ENCODE measurements at regions not wholly inside any gene's neighbourhood (a gene's known extent, or its start where the extent isn't known, plus 50 kb on each side); places are given as distances from the start of the nearest gene placed in this dataset.

DNA sequence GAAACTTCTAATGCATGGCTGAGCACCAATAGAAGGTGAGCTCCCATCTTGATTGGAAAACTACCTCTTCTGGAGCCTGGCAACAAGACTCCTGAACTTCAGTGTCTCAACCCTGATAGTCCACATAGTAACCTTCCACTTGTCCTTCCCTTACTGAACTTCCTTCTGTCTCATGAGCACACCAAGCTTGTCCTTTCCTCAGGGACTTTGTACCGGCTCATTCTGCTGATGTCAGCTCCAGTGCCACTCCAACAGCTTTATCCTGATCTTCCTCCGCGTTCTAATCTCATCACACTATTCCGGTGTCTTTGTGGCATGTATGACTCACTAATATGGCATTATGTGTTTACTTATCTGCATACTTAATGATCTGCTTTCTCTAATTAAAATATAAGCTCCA is 862.0 kb upstream of the ID2 start:
- FAIRE-seq (no peak), DNase-seq (ENCODE audit: insufficient read length, low spot score) (no peak)

DNA sequence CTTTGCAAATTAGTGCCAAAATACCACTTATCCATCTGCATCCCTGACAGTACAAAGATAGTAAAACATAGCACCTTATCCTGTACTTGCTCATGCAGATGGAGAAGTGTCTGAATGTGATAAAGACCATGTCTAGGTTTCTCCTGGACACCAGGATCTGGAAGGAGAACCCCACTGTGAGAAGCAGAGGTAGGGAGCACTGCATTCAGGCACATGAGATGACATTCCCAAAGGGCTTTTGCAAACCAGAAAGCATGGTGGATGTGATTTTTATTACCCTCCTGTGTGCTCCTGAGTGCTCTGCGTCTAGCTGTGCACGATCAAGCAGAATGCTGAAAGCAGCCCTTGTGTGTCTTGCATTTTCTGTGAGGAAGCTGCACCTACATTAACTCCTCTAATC is 857.6 kb upstream of the ID2 start:
- no peak for FAIRE-seq

GRCh38 chr2:7825591-7826312 is 856.1 kb upstream of the ID2 start:
- no peak for DNase-seq (ENCODE audit: insufficient read length, low spot score)
- FAIRE-seq = no peak

More for the DNA sequence above, 857.6 kb upstream of the ID2 start:
- no peak for DNase-seq (ENCODE audit: insufficient read length, low spot score)

- DNase-seq (ENCODE audit: insufficient read length, low spot score) = no peak
Observed at GRCh38 chr2:7826656-7827055, 855.2 kb upstream of the ID2 start.

DNA sequence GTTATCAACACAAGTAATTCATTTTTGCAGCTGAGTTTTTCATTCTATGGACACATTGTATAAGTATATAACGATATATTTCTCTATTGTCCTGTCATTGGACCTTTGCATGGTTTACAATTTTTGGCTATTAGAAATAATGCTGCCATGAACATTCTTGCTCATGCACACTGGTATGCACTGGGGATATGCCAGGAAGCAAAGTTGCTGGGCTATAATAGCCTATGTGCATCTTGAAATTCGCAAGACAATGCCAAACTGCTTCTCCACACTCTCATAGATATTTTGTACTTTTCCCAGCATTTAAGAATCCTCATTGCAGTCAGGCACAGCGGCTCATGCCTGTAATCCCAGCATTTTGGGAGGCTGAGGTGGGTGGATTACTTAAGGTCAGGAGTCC is 852.6 kb upstream of the ID2 start:
- no peak for FAIRE-seq
- DNase-seq (ENCODE audit: insufficient read length, low spot score) = no peak

More at GRCh38 chr2:7826656-7827055, 855.2 kb upstream of the ID2 start:
- FAIRE-seq = no peak

- FAIRE-seq (no peak), DNase-seq (ENCODE audit: insufficient read length, low spot score) (no peak)
Observed at GRCh38 chr2:7830616-7831015, 851.2 kb upstream of the ID2 start.

- DNase-seq (ENCODE audit: insufficient read length, low spot score) (no peak), FAIRE-seq (no peak)
Observed at GRCh38 chr2:7835151-7835550, 846.7 kb upstream of the ID2 start.

GRCh38 chr2:7835693-7836680 is 845.9 kb upstream of the ID2 start:
- FAIRE-seq = peak; percentile 48
- peak; percentile 27 for DNase-seq (ENCODE audit: insufficient read length, low spot score)

- no peak for FAIRE-seq
- no peak for DNase-seq (ENCODE audit: insufficient read length, low spot score)
Observed at GRCh38 chr2:7837237-7837760, 844.6 kb upstream of the ID2 start.

DNA sequence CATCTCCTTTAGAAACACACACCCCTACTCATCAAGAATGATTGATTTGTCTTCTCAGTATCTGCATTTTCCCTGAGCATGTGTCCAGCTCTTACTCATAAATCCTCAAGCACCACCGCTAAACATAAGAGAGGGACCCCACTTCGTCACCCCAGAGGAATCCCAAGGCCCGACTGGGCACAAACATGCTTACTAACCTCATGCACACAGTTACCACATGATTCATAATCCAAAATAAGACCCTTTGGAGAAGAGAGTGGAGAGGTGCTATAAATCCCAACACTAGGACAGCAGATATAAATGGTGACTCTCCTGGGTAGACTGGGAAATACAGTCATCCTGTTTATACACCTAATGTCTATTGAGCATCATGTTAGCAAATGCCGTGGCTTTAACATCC is 843.2 kb upstream of the ID2 start:
- DNase-seq (ENCODE audit: insufficient read length, low spot score) (no peak), FAIRE-seq (no peak)

- no peak for DNase-seq (ENCODE audit: insufficient read length, low spot score)
- no peak for FAIRE-seq
Observed at GRCh38 chr2:7840651-7841380, 841.0 kb upstream of the ID2 start.

DNA sequence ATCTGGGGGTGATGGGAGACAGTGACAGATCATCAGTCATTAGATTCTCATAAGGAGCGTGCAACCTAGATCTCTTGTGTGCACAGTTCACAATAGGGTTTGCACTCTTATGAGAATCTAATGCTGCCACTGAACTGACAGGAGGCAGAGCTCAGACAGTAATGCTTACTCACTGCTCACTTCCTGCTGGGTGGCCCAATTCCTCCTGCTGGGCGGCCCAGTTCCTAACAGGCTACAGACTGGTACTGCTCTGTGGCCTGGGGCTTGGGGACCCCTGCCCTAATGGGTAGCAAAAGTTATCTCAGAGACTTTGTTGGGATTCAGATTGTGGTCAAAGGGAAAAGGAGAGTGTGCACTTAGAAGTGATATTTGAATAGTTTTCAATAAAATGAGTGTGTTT is 840.1 kb upstream of the ID2 start:
- DNase-seq (ENCODE audit: insufficient read length, low spot score) = no peak
- no peak for FAIRE-seq

GRCh38 chr2:7844414-7844965 is 837.4 kb upstream of the ID2 start:
- FAIRE-seq = no peak
- no peak for DNase-seq (ENCODE audit: insufficient read length, low spot score)

DNA sequence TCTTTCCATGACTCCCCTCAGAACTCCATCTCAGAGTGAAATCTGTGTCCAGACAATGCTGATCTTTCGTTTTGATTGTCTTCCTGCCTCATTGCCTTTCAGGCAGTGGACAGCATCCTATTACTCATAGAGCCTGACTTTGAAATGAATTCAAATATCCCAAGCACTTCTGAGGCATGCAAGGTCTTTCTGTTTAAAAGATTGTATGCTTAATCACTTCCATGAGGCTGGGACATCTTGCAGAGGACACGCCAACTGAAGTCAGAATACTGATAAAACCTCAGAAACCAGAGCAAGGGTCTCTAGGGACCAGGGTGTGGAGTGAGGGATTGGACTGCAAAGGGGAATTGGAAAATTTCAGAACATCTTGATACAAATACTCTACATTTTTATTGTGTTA is 836.5 kb upstream of the ID2 start:
- FAIRE-seq = no peak
- DNase-seq (ENCODE audit: insufficient read length, low spot score) = no peak

DNA sequence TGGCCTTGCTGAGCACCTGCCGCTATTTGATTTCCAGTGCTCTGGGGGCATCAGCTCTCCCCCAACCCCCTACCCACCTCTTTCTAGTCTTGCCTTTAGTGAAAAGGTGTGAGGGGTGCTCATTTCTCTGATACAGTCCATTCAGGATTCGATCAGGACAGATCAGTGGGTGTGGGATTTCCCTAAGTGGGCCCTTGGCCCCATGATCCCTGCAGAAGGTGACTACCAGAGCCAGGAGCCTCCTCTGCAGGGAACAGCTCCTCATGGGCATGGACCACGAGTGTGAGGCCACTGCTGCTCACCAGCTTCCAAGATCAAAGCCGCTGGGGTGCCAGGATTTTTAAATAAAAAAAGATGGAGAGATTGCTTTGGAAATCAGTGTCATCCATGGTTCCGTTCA is 835.2 kb upstream of the ID2 start:
- FAIRE-seq (no peak), DNase-seq (ENCODE audit: insufficient read length, low spot score) (no peak)

GRCh38 chr2:7847321-7847720 is 834.5 kb upstream of the ID2 start:
- FAIRE-seq = no peak
- DNase-seq (ENCODE audit: insufficient read length, low spot score) = no peak

GRCh38 chr2:7849027-7849426 is 832.8 kb upstream of the ID2 start:
- DNase-seq (ENCODE audit: insufficient read length, low spot score) (no peak), FAIRE-seq (no peak)

- FAIRE-seq = no peak
Observed at GRCh38 chr2:7849531-7849930, 832.3 kb upstream of the ID2 start.

GRCh38 chr2:7852546-7852945 is 829.3 kb upstream of the ID2 start:
- no peak for FAIRE-seq
- no peak for DNase-seq (ENCODE audit: insufficient read length, low spot score)

More at GRCh38 chr2:7849531-7849930, 832.3 kb upstream of the ID2 start:
- DNase-seq (ENCODE audit: insufficient read length, low spot score) = no peak

GRCh38 chr2:7857904-7858303 is 824.0 kb upstream of the ID2 start:
- FAIRE-seq (no peak), DNase-seq (ENCODE audit: insufficient read length, low spot score) (no peak)

DNA sequence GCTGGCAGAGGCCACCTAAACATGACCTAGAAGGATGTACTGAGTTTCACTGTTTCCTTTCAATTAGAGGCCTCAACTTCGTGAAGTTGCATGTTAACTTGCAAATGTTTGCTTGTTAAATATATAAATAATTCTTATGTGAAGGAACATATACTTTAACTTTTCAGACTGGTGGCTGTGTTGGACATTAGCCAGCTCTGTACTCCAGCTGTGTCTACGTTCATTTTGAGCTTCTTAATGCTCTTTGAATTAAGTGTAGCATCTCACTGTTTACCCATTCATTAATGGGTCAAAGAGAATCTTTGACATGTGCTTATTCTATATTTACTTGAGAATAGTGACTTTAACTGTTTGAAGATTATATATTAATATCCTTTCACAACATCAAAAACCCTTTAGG is 823.2 kb upstream of the ID2 start:
- FAIRE-seq (no peak), DNase-seq (ENCODE audit: insufficient read length, low spot score) (no peak)

Measured in GM19239 (cell line).